HG02870 (cell line): ENCODE measurements at regions not wholly inside any gene's neighbourhood (a gene's known extent, or its start where the extent isn't known, plus 50 kb on each side); places are given as distances from the start of the nearest gene placed in this dataset.

Experiments used
- ATAC-seq: cut with Tn5 transposase; IDR thresholded peaks from one replicate; pipeline ENCODE4 v1.9.1; 2021; ENCODE audit warnings: mild to moderate bottlenecking, moderate library complexity; ENCODE audit not compliant: unreplicated experiment

- no peak for ATAC-seq
Measured at GRCh38 chr16:61332461-61332860, 703.8 kb downstream of the CDH8 start.

DNA sequence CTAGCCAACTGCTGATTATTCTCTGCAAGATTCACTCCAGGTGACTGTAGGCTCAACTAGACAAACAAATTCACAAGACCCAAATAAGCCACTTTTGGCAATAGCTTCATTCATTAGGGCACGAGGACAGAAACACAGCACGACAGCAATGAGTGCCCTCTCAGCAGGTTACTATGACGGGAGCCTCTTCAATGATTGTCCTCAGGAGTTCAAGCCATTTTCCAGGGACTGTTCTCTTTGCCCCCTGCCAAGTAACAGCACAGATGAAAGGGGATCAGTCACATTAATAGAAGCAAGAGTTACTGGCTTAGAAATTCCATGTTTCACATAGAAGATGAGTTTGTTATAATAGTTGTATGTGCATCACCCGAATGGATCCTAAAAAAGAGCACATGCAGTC, 712.2 kb downstream of the CDH8 start:
- ATAC-seq: no peak

GRCh38 chr16:61323456-61323855, 712.8 kb downstream of the CDH8 start:
- ATAC-seq: no peak

DNA sequence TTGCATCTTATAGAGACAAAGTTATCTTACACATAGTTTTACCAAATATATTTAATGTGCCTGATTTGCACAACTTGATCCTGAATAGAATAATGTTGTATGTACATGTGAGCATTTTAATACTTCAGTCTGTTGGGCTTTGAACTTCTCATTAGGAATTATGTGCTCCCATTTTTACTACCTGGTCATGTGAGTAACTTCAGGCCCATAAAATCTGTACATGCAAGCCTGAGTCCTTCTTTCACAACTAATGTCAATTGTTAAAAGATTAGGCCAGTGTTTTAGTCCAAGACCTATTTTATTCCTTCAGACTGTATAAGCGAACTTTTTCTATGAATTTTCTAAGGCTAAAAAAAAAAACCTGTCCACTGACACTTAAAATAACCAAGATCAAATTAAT, 715.4 kb downstream of the CDH8 start:
- no peak for ATAC-seq

GRCh38 chr16:61313931-61314330, 722.3 kb downstream of the CDH8 start:
- ATAC-seq: no peak

GRCh38 chr16:61309386-61309785, 726.9 kb downstream of the CDH8 start:
- ATAC-seq: no peak

DNA sequence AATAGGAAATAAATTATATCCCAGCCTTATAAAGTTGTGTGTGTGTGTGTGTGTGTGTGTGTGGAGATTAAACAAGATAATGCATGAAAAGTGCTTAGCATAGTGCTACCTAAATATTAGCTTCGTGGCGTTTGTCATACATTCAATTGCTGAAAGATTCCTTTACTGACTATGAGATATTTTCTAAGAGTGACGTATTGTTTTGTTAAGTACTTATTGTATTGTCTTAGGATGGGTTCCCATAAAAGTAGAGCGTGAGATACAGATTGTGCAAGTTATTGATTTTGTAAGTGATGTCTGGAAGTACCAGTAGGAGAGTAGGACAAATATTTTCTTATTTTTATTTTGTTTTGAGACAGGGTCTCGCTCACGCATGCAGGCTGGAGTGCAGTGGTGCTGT, 730.0 kb downstream of the CDH8 start:
- ATAC-seq: no peak

GRCh38 chr16:61296814-61297213, 739.4 kb downstream of the CDH8 start:
- no peak for ATAC-seq

- no peak for ATAC-seq
Measured at GRCh38 chr16:61296305-61296704, 739.9 kb downstream of the CDH8 start.

DNA sequence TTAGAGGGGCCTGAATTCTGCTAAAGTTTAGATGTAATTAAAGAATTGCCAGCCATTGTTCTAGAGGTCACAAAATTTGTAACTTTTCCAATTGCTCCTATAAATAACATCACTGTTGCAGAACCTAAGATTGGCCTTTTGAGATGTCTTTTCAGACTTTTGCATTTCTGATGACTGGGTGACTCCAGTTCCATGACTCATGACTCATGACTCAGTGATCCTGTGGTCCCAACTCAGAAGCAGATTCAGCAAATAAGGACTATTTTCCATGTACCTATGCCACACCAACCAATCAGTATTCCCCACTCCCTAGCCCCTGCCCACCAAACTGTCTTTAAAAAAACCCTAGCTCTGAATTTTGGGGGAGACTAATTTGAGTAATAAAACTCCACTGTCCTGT, 740.9 kb downstream of the CDH8 start:
- no peak for ATAC-seq

- ATAC-seq: no peak
Measured at GRCh38 chr16:61289141-61289540, 747.1 kb downstream of the CDH8 start.

GRCh38 chr16:61277849-61278248, 758.4 kb downstream of the CDH8 start:
- ATAC-seq: no peak

- ATAC-seq: no peak
Measured at GRCh38 chr16:61274211-61274610, 762.0 kb downstream of the CDH8 start.

DNA sequence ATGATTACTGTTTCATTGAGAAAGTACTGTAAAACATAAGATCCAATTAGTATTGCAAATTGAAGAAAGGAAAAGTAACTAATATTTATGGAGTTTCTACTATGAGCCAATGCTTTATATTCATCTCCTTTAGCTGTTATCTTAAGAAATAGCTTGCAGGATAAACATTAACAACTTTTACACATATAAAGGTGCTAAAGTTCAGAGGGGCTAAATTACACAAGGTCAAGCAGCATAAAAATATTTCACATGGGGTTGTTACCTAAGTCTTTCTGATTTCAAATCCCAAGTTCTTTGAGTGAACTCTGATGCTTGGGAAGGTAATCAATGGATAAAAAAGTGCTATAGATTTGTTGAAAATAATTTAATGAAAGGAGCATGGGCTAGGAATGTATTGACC, 765.5 kb downstream of the CDH8 start:
- no peak for ATAC-seq

DNA sequence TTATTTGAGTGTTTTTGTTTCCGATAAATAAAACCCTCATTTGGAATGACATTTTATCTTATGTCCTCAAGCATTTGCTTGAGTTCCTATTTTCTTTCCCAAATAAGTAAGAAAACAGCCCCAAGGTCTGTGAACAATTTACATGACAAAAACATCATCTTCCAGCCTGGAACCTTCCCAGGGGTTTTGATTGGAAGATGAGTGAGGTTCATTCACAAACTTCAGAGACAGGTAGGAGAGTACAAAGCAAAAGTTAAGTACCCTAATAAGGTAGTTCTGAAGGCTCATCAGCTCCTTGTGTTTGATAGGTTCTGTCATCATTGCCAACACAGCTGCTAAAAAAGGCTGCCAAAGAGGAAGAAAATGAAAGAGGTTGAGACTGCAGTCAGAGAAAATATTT, 772.8 kb downstream of the CDH8 start:
- no peak for ATAC-seq

DNA sequence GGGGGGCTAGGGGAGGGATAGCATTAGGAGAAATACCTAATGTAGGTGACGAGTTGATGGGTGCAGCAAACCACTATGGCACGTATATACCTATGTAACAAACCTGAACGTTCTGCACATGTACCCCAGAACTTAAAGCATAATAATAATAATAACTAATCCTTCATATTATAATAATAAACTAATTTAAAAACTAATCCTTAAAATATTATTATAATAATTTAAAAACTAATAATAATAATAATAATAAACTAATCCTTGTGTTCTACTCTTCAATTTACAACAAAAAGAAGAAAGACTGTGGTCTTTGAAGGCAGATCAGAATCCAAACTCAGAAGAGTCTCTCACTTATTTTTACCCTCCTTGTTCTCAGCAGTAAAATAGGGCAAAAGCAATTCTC, 774.9 kb downstream of the CDH8 start:
- ATAC-seq: no peak

- ATAC-seq: no peak
Measured at GRCh38 chr16:61246592-61246991, 789.6 kb downstream of the CDH8 start.

DNA sequence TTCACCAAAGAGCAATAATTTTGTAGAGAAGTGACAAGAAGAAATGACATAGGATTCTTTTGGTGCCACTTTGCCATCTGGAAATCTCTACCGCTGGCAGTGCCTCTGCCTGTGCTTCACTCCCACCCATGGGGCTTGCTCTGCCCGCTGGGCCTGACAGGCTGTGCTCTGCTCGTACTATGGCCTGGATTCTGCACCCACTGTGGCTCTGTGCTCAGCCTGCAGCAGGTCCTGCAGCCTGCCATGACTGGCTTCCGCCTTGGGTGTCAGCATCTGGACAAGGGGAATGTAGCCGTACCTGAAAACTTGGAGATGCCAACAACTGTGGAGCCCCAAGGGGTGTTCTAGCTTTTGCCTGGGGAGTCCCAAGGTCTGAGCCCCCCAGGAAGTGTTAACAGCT, 792.3 kb downstream of the CDH8 start:
- ATAC-seq: no peak

DNA sequence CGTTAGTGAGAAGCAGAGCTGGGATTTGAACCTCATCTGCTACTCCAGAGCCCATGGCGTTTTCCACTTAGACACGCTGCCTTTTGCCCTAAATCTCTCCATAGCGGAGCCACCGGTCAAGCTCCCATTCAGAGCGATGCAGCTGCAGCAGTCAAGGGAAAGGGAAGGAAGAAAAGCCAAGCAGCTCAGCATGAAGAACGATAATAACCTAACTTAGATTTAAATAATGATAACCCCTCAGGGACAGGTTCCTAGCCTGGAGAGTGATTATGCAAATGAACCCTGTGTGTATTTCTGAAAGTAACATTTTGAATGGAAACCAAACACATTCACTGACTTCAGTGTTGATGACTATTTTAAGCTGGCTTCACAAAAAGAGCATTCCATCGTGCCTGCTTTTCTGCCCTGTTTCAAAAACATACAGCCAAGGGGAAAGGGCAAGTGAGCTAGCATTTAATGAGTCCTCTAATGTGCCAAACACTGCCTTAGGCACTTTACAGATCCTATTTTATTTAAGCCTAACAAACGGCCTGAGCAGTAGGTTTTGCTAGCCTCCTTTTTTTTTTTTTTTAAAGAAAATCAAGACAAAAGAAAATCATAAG, 798.3 kb downstream of the CDH8 start:
- ATAC-seq: no peak

GRCh38 chr16:61233713-61234112, 802.5 kb downstream of the CDH8 start:
- no peak for ATAC-seq

DNA sequence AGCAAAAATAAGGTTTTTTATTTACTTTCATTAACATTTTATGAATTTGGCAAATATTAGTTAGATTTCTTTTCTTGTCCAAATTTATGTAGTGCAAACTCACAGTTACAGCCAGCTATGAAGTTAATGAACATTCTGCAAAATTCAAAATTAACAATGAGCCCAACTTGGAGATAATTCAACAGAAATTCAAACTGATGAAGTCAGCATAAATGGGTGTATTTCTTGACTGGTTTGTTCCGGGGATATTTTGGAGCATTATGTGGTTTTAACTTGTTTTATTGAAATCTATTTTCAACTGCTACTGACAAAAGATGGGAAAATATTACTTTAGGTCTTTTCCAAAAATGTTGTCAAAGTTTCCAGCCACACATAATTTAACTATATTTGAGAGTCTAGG, 807.9 kb downstream of the CDH8 start:
- no peak for ATAC-seq

DNA sequence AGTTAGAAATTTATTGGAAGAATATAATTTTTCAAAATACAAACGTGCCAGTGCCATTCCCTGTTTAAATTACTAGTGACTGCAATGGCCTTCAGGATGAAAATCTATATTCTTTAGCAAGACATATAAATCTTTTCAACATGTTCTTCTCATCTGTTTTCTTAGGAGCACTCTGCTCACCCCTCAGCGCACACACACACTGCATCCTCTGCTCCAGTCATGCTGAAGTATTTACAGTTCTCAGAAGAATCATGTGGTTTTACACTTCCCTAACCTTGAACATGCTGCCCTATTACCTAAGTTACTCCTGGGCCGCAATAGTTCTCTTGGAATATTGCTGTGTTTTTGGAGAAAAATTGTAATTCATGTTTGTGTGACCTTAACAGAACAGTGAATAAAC, 820.6 kb downstream of the CDH8 start:
- ATAC-seq: no peak

- ATAC-seq: no peak
Measured at GRCh38 chr16:61214780-61215179, 821.5 kb downstream of the CDH8 start.

DNA sequence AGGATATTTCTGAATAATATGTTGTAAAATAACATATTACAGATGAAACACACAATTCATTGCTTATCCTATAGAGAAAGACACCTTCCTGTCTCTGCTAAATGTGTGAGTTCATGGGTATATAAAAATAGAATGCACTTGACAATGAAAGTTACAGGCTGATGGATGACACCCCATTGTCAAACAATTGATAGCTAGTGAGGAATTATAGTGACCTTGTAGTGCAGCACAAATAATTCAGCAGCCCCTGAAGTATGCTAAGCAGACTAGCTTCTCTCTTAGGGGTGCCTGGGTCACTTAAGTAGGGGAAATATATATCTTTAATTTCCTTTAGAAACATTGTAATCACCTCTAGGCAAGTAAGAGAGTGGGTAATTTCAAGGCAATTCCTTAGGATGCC, 826.2 kb downstream of the CDH8 start:
- ATAC-seq: no peak
